K562 (cell line): ENCODE measurements at regions not wholly inside any gene's neighbourhood (a gene's known extent, or its start where the extent isn't known, plus 50 kb on each side); places are given as distances from the start of the nearest gene placed in this dataset.

Experiments used
- ATAC-seq: fragments of 200-7000 bp; cut with Tn5 transposase; 3 replicates; pipeline ENCODE4 v1.9.1; 2020; ENCODE audit warnings: moderate library complexity
- BruUV-seq: library from RNA; stranded (reverse); fragments of 400-500 nt; replicated peaks from 2 replicates; lab custom pipeline; 2021; lab: Mats Ljungman, UMichigan
- CTCF ChIA-PET: fragments of 300-600 bp; formaldehyde crosslinking; extraction: SDS; loops from one replicate; lab custom pipeline; 2021; ENCODE audit warnings: low intra/inter-chr PET ratio; lab: Yijun Ruan, JAX
- POLR2A ChIA-PET: fragments of 300-600, 350-650 bp; sonication (Branson Sonifier 250); formaldehyde crosslinking; extraction: SDS; loops from one replicate; lab custom pipeline; 2021; ENCODE audit warnings: antibody characterized with exemption, inconsistent platforms; lab: Yijun Ruan, JAX
- DNase-seq, 4 experiments: peaks; one replicate each; pipeline versions ENCODE4 v3.0.0 to v3.0.0-alpha.2; 2011 to 2018; ENCODE audit warnings: low spot score in 3 of 4, mixed read lengths in 3 of 4; ENCODE audit errors: extremely low read depth in 1 of 4
- FAIRE-seq: peaks from 2 replicates; lab custom pipeline; 2011; peaks lifted over from hg19 to GRCh38; lab: Jason Lieb, UNC
- H2AFZ ChIP-seq: 2 replicates; pipeline ENCODE4 v1.6.0; 2011; ENCODE audit warnings: low read depth, low read length, control low read depth, inconsistent platforms
- H3K27ac ChIP-seq: fragments of 200-600 bp; 3 replicates; pipeline ENCODE4 v1.8.0; 2011; ENCODE audit warnings: low read depth, mild to moderate bottlenecking, control low read depth, inconsistent platforms, low read length, moderate library complexity, mixed read lengths; ENCODE audit errors: extremely low read depth
- H3K27me3 ChIP-seq, 2 experiments: fragments of 300-600 bp in 1 of 2; 2 replicates in 1 of 2; 3 replicates in 1 of 2; pipeline versions ENCODE4 v1.6.0 to v1.8.0; 2011; ENCODE audit warnings: inconsistent platforms in 2 of 2, low read length in 2 of 2, mild to moderate bottlenecking in 1 of 2, mixed read lengths in 1 of 2, moderate library complexity in 1 of 2; ENCODE audit not compliant: control insufficient read depth in 2 of 2, insufficient read depth in 2 of 2
- H3K36me3 ChIP-seq: fragments of 300-600 bp; 3 replicates; pipeline ENCODE4 v1.8.0; 2011; ENCODE audit warnings: mild to moderate bottlenecking, low read length, inconsistent platforms; ENCODE audit not compliant: control insufficient read depth, insufficient read depth
- H3K4me1 ChIP-seq, 2 experiments: fragments of 200-600 bp in 1 of 2; replicated peaks in 1 of 2; 2 replicates in 1 of 2; 3 replicates in 1 of 2; pipeline versions ENCODE4 v1.5.1 to v1.8.0; 2011; ENCODE audit warnings: inconsistent platforms in 2 of 2, low read length in 2 of 2, mild to moderate bottlenecking in 1 of 2, mixed read lengths in 1 of 2, moderate library complexity in 1 of 2; ENCODE audit not compliant: control insufficient read depth in 2 of 2, insufficient read depth in 2 of 2
- H3K4me2 ChIP-seq: 2 replicates; pipeline ENCODE4 v1.6.1; 2011; ENCODE audit warnings: low read length, control low read depth, inconsistent platforms, mixed read lengths; ENCODE audit not compliant: insufficient read depth
- H3K4me3 ChIP-seq: fragments of 200-600 bp; sonication (generic), shearing (Covaris generic); 2 replicates; pipeline ENCODE4 v1.5.1; 2016; ENCODE audit warnings: control low read depth, inconsistent platforms
- H3K79me2 ChIP-seq: fragments of 200-600 bp; 3 replicates; pipeline ENCODE4 v1.8.0; 2011; ENCODE audit warnings: low read length, inconsistent platforms; ENCODE audit not compliant: control insufficient read depth, insufficient read depth
- H3K9ac ChIP-seq, 2 experiments: 2 replicates each; pipeline versions ENCODE4 v1.6.0 to v1.6.1; 2011; ENCODE audit warnings: low read depth in 2 of 2, low read length in 2 of 2, control low read depth in 1 of 2, inconsistent platforms in 1 of 2, mild to moderate bottlenecking in 1 of 2, mixed read lengths in 1 of 2; ENCODE audit not compliant: insufficient read depth in 1 of 2
- H3K9me1 ChIP-seq: one replicate; pipeline ENCODE4 v1.6.0; 2011; ENCODE audit warnings: inconsistent platforms, mild to moderate bottlenecking, low read length, moderate library complexity; ENCODE audit not compliant: control insufficient read depth, insufficient read depth
- H3K9me3 ChIP-seq: replicated peaks from 2 replicates; pipeline ENCODE4 v1.5.1; 2011; ENCODE audit warnings: low read depth, low read length, inconsistent platforms; ENCODE audit not compliant: control insufficient read depth, insufficient read depth
- H4K20me1 ChIP-seq: replicated peaks from 2 replicates; pipeline ENCODE4 v1.6.1; 2011; ENCODE audit warnings: low read length, inconsistent platforms, mixed read lengths; ENCODE audit not compliant: control insufficient read depth, insufficient read depth
- BMI1 ChIP-seq: fragments of 150-350 bp; IDR thresholded peaks from 2 replicates; pipeline ENCODE4 v1.6.1; 2014; ENCODE audit warnings: low read length
- CBX1 ChIP-seq: sonication (generic); IDR thresholded peaks from 2 replicates; pipeline ENCODE4 v1.6.1; 2016; ENCODE audit warnings: antibody characterized with exemption, low read depth, mild to moderate bottlenecking
- ETV1 ChIP-seq: fragments of 450-650 bp; conservative IDR thresholded peaks from 2 replicates; pipeline ENCODE4 v1.6.1; 2016; ENCODE audit warnings: missing genetic modification characterization, control low read depth, low read depth, missing compliant biosample characterization
- FOXA1 ChIP-seq: fragments of 450-650 bp; IDR thresholded peaks from 2 replicates; pipeline ENCODE4 v1.6.1; 2016; ENCODE audit warnings: mild to moderate bottlenecking, borderline replicate concordance
- KDM4B ChIP-seq, 2 experiments: fragments of 450-650 bp in 1 of 2; sonication (generic) in 1 of 2; IDR thresholded peaks; 2 replicates each; pipeline ENCODE4 v1.6.1; 2016 to 2017; ENCODE audit warnings: borderline replicate concordance in 2 of 2, antibody characterized with exemption in 1 of 2, low read depth in 1 of 2, mild to moderate bottlenecking in 1 of 2
- MIER1 ChIP-seq: fragments of 450-650 bp; IDR thresholded peaks from 2 replicates; pipeline ENCODE4 v1.6.1; 2016; ENCODE audit warnings: antibody characterized with exemption, mild to moderate bottlenecking, low read depth
- PTRF ChIP-seq: fragments of 450-650 bp; IDR thresholded peaks from 2 replicates; pipeline ENCODE4 v1.6.1; 2016; ENCODE audit warnings: mild to moderate bottlenecking, missing genetic modification characterization, missing compliant biosample characterization
- RB1 ChIP-seq: fragments of 450-650 bp; IDR thresholded peaks from 2 replicates; pipeline ENCODE4 v1.6.1; 2017; ENCODE audit warnings: low read depth, mild to moderate bottlenecking
- SFPQ ChIP-seq: fragments of 200-400 bp; formaldehyde crosslinking; IDR thresholded peaks from 2 replicates; pipeline ENCODE4 v1.6.1; 2017; ENCODE audit warnings: mild to moderate bottlenecking, low read depth, low read length, moderate library complexity
- TGIF2 ChIP-seq: sonication (generic); formaldehyde crosslinking; IDR thresholded peaks from 2 replicates; pipeline ENCODE4 v1.8.1; 2022; ENCODE audit warnings: mild to moderate bottlenecking, missing genetic modification reagents, moderate library complexity
- ZC3H8 ChIP-seq: fragments of 450-650 bp; IDR thresholded peaks from 2 replicates; pipeline ENCODE4 v1.6.1; 2017
- ZNF584 ChIP-seq: fragments of 200-800 bp; sonication (Bioruptor generic); IDR thresholded peaks from 2 replicates; pipeline ENCODE4 v1.6.1; 2016; ENCODE audit warnings: low read depth, mild to moderate bottlenecking, missing genetic modification characterization, missing compliant biosample characterization
- ZNF644 ChIP-seq: fragments of 200-800 bp; sonication (Bioruptor generic); IDR thresholded peaks from 2 replicates; pipeline ENCODE4 v1.6.1; 2016; ENCODE audit warnings: low read depth, missing genetic modification characterization, missing compliant biosample characterization
- WGBS: fragments of 100-300 bp; shearing (Covaris generic); methylation state at CpG from one replicate; pipeline ENCODE4 v1.1.6; 2016; ENCODE audit warnings: low coverage, mixed read lengths; ENCODE audit not compliant: insufficient coverage; ENCODE audit errors: missing lambda C conversion rate; 5-methylcytosine and 5-hydroxymethylcytosine counted together
- in situ Hi-C: fragments of 300-500 bp; cut with MboI; formaldehyde crosslinking; loops from 4 replicates; pipeline ENCODE4 v1.15.0; 2018; ENCODE audit warnings: inconsistent platforms, mixed read lengths
- intact Hi-C: fragments of 100-400 bp; cut with micrococcal nuclease; formaldehyde crosslinking; loops from 2 replicates; pipeline ENCODE4 v1.14.2; 2022
- TF ChIP-seq, protein P1 (sequence below): sonication (generic); IDR thresholded peaks from 2 replicates; pipeline ENCODE4 v1.6.1; 2016

- FAIRE-seq (no peak), DNase-seq (no peak), ATAC-seq (no peak)
- in situ Hi-C loops: no loop called here
- H3K9ac ChIP-seq: no peak overlapping the region
- H3K27ac ChIP-seq: no peak overlapping the region
- no peaks in the 10 kb centered on the region for H3K9me1 ChIP-seq
- intact Hi-C loops: no loop called here
- H3K9me3 ChIP-seq: no peaks in the 10 kb centered on the region
- no peaks in the 10 kb centered on the region for H3K36me3 ChIP-seq
- H3K4me3 ChIP-seq: no peak overlapping the region
- WGBS: 0% methylated on average over 3 of the region's 3 CpGs
- H3K4me2 ChIP-seq: no peak overlapping the region
- POLR2A ChIA-PET: interaction anchor here (0.7 kb wide), 1 partner anchor 74 kb away, joined by 3 read pairs; no protein-coding TSS in a partner anchor
- BruUV-seq: no TSS peak
- no peaks in the 10 kb centered on the region for H4K20me1 ChIP-seq
- no peaks in the 10 kb centered on the region; a peak in 1 of 5 replicates for H3K27me3 ChIP-seq
- no peaks in the 10 kb centered on the region for H3K79me2 ChIP-seq
- no peaks in the 10 kb centered on the region for H3K4me1 ChIP-seq
- no peak overlapping the region for H2AFZ ChIP-seq
- CTCF ChIA-PET: no interaction called here
- TF ChIP-seq BMI1: no peak
- TF ChIP-seq ZNF584 (CRISPR knock-in tag): no peak
- TF ChIP-seq, all 486 proteins: peak for 0
Observed at GRCh38 chr3:132242790-132243189, 74.4 kb upstream of the ACP3 start.

DNA sequence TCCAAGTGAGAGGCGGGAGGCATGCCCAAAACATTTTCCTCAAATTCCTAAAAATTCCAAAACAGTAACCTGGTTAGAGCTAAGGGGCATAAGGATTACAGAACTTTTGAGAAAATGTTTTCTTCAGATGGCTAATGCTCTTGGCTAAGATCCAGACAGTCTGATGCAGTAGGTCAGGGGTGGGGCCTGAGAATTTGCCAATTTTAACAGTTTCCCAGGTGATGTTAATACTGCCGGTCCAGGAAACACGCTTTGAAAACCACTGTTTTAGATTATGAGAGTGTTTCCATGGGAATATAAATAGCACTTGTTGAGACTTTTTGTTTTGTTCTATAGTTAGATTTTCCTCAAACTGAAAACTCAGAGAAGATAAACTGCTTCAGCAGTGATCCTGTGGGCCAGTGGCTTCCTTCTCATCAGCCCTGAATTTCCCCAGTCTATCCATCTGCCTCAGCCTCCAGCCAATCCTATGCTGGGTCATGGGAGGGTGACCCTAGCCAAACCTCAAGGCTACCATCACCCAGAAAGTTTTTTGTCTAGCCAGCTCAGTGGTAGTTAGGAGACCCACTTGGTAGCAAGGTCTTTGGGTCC lies 71.6 kb upstream of the ACP3 start:
- CTCF ChIA-PET: no interaction called here
- H3K4me2 ChIP-seq: no peak overlapping the region
- no peak overlapping the region for H3K4me3 ChIP-seq
- H2AFZ ChIP-seq: no peak overlapping the region
- in situ Hi-C loops: no loop called here
- FAIRE-seq: no peak
- H3K9ac ChIP-seq: no peak overlapping the region
- ATAC-seq: no peak
- H3K36me3 ChIP-seq: no peaks in the 10 kb centered on the region
- H3K9me3 ChIP-seq: no peaks in the 10 kb centered on the region
- H3K4me1 ChIP-seq: no peaks in the 10 kb centered on the region
- no peak for DNase-seq
- POLR2A ChIA-PET: no interaction called here
- no peaks in the 10 kb centered on the region; a peak in 1 of 5 replicates for H3K27me3 ChIP-seq
- no peaks in the 10 kb centered on the region for H3K79me2 ChIP-seq
- intact Hi-C loops: no loop called here
- WGBS: 0% methylated on average over 3 of the region's 3 CpGs
- H4K20me1 ChIP-seq: no peaks in the 10 kb centered on the region
- no peaks in the 10 kb centered on the region for H3K9me1 ChIP-seq
- BruUV-seq: no TSS peak
- no peak overlapping the region for H3K27ac ChIP-seq
- TF ChIP-seq FOXA1: no peak
- TF ChIP-seq PTRF: no peak
- TF ChIP-seq, protein P1, sequence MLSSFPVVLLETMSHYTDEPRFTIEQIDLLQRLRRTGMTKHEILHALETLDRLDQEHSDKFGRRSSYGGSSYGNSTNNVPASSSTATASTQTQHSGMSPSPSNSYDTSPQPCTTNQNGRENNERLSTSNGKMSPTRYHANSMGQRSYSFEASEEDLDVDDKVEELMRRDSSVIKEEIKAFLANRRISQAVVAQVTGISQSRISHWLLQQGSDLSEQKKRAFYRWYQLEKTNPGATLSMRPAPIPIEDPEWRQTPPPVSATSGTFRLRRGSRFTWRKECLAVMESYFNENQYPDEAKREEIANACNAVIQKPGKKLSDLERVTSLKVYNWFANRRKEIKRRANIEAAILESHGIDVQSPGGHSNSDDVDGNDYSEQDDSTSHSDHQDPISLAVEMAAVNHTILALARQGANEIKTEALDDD: no peak
- no peak for TF ChIP-seq ZNF644
- no peak for TF ChIP-seq ZC3H8
- TF ChIP-seq KDM4B (IDR thresholded peaks at IDR 0.05; ENCODE audit: borderline replicate concordance in 2 of 2, low read depth in 1 of 2): no peak
- TF ChIP-seq RB1: no peak
- no peak for TF ChIP-seq ETV1 (tag)
- no peak for TF ChIP-seq TGIF2 (CRISPR knock-in tag)
- TF ChIP-seq MIER1: no peak
- TF ChIP-seq CBX1: no peak
- no peak for TF ChIP-seq SFPQ
